Liver (tissue), 3 donors: ENCODE measurements at regions not wholly inside any gene's neighbourhood (a gene's known extent, or its start where the extent isn't known, plus 50 kb on each side); places are given as distances from the start of the nearest gene placed in this dataset.

Experiments used
- FOXA1 ChIP-seq: IDR thresholded peaks from 2 replicates; pipeline ENCODE4 v1.6.1; 2016; ENCODE audit warnings: antibody characterized with exemption
- HNF4A ChIP-seq, 2 donors: conservative IDR thresholded peaks; 2 replicates each; pipeline ENCODE4 v1.6.1; 2016; ENCODE audit warnings: antibody characterized with exemption in 2 of 2, mild to moderate bottlenecking in 2 of 2
- RAD21 ChIP-seq, 2 donors: IDR thresholded peaks; 2 replicates each; pipeline ENCODE4 v1.6.1; 2016; ENCODE audit warnings: antibody characterized with exemption in 2 of 2, mild to moderate bottlenecking in 2 of 2
- SP1 ChIP-seq: IDR thresholded peaks from 2 replicates; pipeline ENCODE4 v1.6.1; 2018; ENCODE audit warnings: antibody characterized with exemption, mild to moderate bottlenecking
- TAF1 ChIP-seq: conservative IDR thresholded peaks from 2 replicates; pipeline ENCODE4 v1.6.1; 2016; ENCODE audit warnings: antibody characterized with exemption, mild to moderate bottlenecking
- TF ChIP-seq, protein P1 (sequence below): IDR thresholded peaks from 2 replicates; pipeline ENCODE4 v1.6.1; 2016; ENCODE audit warnings: antibody characterized with exemption
- TF ChIP-seq, protein P2 (sequence below): fragments of 150-350 bp; IDR thresholded peaks from 2 replicates; pipeline ENCODE4 v1.5.1; 2017; ENCODE audit warnings: improper control_type of control experiment, low read depth, low read length; ENCODE audit not compliant: missing input control
- donor health status: healthy.
- donor health status: healthy.

DNA sequence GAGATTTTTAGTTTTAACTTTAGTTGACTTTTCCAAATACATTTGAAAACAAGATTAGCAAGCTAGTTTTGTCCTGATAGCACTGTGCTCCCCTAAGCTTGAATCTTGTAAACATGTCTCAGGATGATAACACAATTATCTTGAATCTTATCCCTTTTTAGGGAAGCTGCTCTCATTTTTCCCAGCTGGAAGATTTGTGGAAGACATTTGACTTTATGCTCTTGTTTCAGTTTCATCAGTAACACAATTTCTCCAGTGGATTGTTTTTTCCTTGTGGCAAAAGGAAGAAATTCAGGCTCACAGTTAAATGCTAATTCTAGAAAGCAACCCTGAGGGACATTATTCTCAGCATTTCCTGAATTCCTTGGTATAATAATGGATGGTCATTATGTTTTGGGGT, 88.8 kb downstream of the CDC7 start:
- TF ChIP-seq HNF4A (conservative IDR thresholded peaks at IDR 0.05) = no peak
- TF ChIP-seq, protein P1, sequence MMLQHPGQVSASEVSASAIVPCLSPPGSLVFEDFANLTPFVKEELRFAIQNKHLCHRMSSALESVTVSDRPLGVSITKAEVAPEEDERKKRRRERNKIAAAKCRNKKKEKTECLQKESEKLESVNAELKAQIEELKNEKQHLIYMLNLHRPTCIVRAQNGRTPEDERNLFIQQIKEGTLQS = no peak
- TF ChIP-seq, protein P2, sequence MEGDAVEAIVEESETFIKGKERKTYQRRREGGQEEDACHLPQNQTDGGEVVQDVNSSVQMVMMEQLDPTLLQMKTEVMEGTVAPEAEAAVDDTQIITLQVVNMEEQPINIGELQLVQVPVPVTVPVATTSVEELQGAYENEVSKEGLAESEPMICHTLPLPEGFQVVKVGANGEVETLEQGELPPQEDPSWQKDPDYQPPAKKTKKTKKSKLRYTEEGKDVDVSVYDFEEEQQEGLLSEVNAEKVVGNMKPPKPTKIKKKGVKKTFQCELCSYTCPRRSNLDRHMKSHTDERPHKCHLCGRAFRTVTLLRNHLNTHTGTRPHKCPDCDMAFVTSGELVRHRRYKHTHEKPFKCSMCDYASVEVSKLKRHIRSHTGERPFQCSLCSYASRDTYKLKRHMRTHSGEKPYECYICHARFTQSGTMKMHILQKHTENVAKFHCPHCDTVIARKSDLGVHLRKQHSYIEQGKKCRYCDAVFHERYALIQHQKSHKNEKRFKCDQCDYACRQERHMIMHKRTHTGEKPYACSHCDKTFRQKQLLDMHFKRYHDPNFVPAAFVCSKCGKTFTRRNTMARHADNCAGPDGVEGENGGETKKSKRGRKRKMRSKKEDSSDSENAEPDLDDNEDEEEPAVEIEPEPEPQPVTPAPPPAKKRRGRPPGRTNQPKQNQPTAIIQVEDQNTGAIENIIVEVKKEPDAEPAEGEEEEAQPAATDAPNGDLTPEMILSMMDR = peak; percentile 4
- TF ChIP-seq RAD21 (IDR thresholded peaks at IDR 0.05) = peak in 1 of 2 donors; percentile 32
- TF ChIP-seq FOXA1 = no peak
- TF ChIP-seq SP1 = no peak
- TF ChIP-seq TAF1 = no peak
